Activated naive CD8-positive, alpha-beta T cell treated with anti-CD3 and anti-CD28 coated beads for 36 hours (primary cell): ENCODE measurements at regions not wholly inside any gene's neighbourhood (a gene's known extent, or its start where the extent isn't known, plus 50 kb on each side); places are given as distances from the start of the nearest gene placed in this dataset.

ENCODE experiments used
- DNase-seq: peaks from one replicate; pipeline ENCODE4 v3.0.0; 2021
- H3K27ac Mint-ChIP-seq: one replicate; pipeline ENCODE4 v1.8.0; 2022; ENCODE audit warnings: mild to moderate bottlenecking, moderate library complexity, mixed read lengths
- H3K27me3 Mint-ChIP-seq: one replicate; pipeline ENCODE4 v1.8.0; 2022; ENCODE audit warnings: mild to moderate bottlenecking, mixed read lengths
- H3K36me3 Mint-ChIP-seq: one replicate; pipeline ENCODE4 v1.8.0; 2021; ENCODE audit warnings: mild to moderate bottlenecking, mixed read lengths
- H3K4me1 Mint-ChIP-seq: one replicate; pipeline ENCODE4 v1.8.0; 2021; ENCODE audit warnings: mixed read lengths
- H3K4me3 Mint-ChIP-seq: one replicate; pipeline ENCODE4 v1.8.0; 2022; ENCODE audit warnings: mild to moderate bottlenecking, moderate library complexity, mixed read lengths
- H3K9me3 Mint-ChIP-seq: one replicate; pipeline ENCODE4 v1.8.0; 2022; ENCODE audit warnings: mixed read lengths

DNA sequence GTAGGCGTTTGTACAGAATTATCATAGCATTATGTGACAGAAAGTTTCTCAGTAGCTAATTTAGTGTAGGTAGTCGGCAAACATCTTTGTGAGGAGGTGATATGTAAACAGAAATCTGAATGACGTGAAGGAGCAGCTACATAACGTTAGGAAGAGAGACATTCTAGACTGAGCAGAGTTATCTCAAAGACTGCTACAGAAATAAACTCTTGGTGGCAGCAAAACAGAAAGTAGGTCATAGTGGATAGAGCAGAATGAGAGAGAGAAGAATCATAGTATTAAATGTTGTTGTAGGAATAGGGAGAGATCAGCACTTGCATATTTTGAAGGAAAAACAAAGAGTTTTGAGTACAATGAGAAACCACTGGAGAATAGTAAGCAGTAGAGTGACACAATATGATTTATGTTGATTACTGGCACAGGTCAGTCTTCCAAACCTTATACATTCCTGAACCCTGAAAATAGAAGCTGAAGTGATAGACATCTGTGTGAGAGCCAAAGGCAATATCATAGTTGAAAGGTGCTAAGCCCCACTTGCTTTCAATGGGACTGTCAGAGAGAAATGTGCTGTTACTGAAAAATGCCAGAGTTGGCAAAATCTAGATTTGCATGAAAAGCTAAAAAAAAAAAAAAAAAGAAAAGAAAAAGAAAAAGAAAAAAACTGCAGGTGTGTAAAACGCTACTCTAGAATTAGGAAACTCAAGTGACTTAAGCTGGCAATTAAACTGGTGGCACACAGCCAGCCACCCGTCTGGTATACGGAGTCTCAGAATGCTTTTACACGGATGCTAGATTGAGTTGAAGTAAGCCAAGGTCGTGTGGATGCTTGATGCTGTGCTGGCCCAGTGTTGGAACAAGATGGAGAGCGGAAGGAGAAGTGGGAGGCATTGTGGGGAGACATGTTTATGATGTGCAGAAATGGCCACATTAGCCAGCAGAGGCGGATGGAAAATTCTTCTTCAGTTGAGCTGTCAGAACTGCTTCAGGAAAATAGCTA is 750.2 kb upstream of the HS3ST1 start:
- no peaks in the 10 kb centered on the region for H3K27me3 Mint-ChIP-seq
- H3K36me3 Mint-ChIP-seq = no peaks in the 10 kb centered on the region
- H3K9me3 Mint-ChIP-seq = peaks cover 3% of the 10 kb centered on the region

DNA sequence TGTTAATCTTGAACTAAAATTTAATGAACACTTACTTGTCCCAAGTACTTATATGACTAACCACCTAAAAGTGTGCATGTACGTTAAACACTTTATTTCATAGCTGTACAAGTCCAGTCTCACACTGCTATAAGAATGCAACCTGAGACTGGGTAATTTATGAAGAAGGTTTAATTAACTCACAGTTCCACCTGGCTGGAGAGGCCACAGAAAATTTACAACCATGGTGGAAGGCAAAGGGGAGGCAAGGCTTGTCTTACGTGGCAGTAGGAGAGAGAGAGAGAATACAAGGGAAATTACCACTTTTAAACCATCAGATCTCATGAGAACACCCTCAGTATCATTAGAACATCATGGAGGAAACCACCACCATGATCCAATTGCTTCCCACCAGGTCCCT is 748.7 kb upstream of the HS3ST1 start:
- Mint-ChIP-seq H3K36me3 (no peaks in the 10 kb centered on the region), H3K4me3 (no peak overlapping the region), H3K9me3 (peaks cover 3% of the 10 kb centered on the region), H3K4me1 (no peaks in the 10 kb centered on the region), H3K27me3 (no peaks in the 10 kb centered on the region), H3K27ac (no peak overlapping the region)
- DNase-seq = no peak

More for the DNA sequence above, 750.2 kb upstream of the HS3ST1 start:
- Mint-ChIP-seq H3K4me3 (no peak overlapping the region), H3K4me1 (no peaks in the 10 kb centered on the region), H3K27ac (no peak overlapping the region)
- no peak for DNase-seq

DNA sequence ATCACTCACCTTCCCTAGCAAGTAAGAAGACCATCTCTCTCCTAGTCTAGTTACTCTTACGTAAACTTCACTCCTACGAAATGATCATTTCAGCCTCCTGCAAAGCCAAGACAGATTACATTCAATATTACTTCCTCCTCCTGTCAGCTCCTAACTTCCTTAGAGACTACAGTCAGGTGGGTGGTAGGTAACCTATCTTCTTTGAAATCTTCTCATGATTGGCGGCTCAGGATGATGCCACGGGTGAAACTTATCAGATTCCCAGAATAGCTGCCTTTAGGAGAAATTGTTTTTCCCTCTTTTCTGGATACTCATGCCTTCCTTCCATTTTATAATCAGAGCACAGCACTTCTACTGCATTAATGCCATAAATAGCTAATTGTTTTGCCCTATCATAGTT is 744.8 kb upstream of the HS3ST1 start:
- Mint-ChIP-seq H3K27ac (no peak overlapping the region), H3K36me3 (no peaks in the 10 kb centered on the region), H3K27me3 (no peaks in the 10 kb centered on the region), H3K9me3 (no peaks in the 10 kb centered on the region), H3K4me3 (no peak overlapping the region), H3K4me1 (no peaks in the 10 kb centered on the region)
- no peak for DNase-seq

DNA sequence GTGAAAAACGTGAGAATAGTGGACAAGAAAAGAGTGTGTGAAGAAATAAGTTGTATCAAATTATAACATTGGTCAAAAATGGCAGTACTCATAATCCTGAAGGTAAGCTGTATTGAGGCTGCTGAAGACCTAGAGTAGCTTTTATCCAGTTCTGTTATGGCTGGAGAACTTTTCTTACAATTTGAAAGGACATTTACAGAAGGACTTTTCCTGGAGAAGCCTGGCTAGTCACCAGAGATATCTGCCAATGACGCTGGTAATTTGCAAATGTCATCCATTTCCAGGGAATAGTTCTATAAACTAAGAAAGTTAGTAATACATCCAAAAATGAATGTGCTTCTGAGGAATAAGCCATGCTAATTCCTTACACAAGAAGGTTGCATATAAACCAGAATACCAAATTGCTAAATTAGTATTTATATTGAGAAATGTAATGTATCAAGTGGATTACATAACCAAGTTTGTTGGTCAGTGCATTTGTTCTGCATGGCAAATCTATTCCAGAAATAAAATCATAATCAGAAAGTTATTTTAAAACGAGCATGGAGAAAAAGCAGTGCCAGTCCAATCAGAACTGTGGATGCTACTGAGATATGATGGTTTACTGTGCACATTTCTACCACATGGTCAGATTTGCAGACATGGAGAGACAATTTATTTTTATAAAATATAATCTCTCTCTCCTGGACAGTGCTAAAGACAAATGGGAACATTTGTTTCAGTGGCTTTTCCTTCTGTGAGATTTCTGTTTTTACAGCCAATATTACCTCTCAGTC is 743.7 kb upstream of the HS3ST1 start:
- H3K27me3 Mint-ChIP-seq = no peaks in the 10 kb centered on the region
- DNase-seq = no peak
- H3K4me3 Mint-ChIP-seq = no peak overlapping the region
- no peaks in the 10 kb centered on the region for H3K36me3 Mint-ChIP-seq
- H3K4me1 Mint-ChIP-seq = no peaks in the 10 kb centered on the region
- H3K27ac Mint-ChIP-seq = no peak overlapping the region
- no peaks in the 10 kb centered on the region for H3K9me3 Mint-ChIP-seq

DNA sequence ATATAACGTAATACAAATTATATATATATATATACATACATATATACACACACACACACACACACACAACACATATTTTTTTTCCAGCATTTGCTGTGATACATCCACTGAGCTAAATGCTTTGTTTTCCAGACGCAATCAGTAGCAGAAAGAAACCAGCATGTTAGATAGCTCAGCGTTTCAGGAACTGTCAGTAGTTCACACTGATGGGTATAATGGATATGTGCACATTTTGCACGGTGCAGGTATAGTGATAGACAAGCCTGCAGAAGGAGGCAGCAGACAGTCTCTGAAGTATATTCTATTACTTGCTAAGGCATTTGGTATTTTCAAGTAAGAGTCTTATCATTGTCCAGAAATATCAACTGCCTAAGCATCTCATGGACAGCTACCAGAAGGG is 741.6 kb upstream of the HS3ST1 start:
- Mint-ChIP-seq H3K4me3 (no peak overlapping the region), H3K9me3 (no peaks in the 10 kb centered on the region), H3K27me3 (no peaks in the 10 kb centered on the region), H3K36me3 (no peaks in the 10 kb centered on the region), H3K27ac (no peak overlapping the region), H3K4me1 (no peaks in the 10 kb centered on the region)
- no peak for DNase-seq

DNA sequence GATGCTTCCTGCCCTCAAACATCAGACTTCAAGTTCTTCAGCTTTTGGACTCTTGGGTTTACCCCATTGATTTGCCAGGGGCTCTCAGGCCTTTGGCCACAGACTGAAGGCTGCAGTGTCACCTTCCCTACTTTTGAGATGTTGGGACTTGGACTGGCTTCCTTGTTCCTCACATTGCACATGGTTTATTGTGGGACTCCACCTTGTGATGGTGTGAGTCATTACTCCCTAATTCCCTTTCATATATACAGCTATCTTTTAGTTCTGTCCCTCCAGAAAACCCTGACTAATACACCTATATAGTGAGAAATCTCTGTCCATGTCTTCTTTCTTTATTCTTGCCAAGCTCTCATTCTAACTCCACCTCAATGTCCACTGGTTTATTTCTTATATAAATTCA is 736.9 kb upstream of the HS3ST1 start:
- no peaks in the 10 kb centered on the region for H3K4me1 Mint-ChIP-seq
- H3K27me3 Mint-ChIP-seq = no peaks in the 10 kb centered on the region
- no peak overlapping the region for H3K27ac Mint-ChIP-seq
- H3K4me3 Mint-ChIP-seq = no peak overlapping the region
- no peaks in the 10 kb centered on the region for H3K9me3 Mint-ChIP-seq
- no peaks in the 10 kb centered on the region for H3K36me3 Mint-ChIP-seq
- no peak for DNase-seq

DNA sequence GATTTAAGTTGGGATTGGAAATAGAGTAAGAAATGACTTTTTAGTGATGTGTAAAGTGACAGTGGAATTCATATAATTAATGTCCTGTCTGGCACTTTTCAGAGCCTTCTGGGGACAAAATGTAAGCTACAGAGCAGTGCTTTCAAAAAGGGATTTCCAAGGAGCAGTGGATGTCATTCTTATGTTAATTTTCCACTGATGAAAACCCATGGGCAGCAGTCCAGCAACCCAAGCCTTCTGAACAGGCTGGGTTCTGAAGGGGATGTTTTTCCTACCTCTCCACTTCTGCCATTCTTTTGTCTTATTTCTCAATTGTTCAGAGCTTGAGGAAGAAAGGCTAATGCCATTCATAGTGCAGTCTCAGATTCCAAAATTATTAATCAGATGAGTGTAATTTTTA is 717.6 kb upstream of the HS3ST1 start:
- Mint-ChIP-seq H3K36me3 (no peaks in the 10 kb centered on the region), H3K27me3 (no peaks in the 10 kb centered on the region), H3K9me3 (peaks cover 5% of the 10 kb centered on the region), H3K4me3 (no peak overlapping the region), H3K4me1 (no peaks in the 10 kb centered on the region), H3K27ac (no peak overlapping the region)
- DNase-seq = no peak

DNA sequence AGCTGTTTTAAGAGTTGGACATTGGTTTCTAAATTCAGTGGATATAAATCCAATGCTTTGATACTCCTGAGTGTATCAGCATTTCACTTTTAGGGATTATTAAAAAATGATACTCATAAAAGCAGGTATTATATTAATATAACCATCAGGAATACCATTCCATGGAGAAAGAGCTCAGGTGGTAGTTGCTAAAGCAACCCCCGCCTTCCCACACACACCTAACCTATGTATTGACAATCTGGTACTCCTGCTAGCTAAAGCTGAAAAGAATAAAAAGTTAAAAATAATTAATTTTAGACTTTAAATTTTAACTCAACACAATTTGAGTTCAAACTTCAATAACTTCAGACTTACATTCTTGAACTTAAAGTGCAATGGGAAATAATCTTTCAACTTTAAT is 717.1 kb upstream of the HS3ST1 start:
- Mint-ChIP-seq H3K4me3 (no peak overlapping the region), H3K36me3 (no peaks in the 10 kb centered on the region), H3K27ac (no peak overlapping the region), H3K4me1 (no peaks in the 10 kb centered on the region), H3K27me3 (no peaks in the 10 kb centered on the region), H3K9me3 (peaks cover 5% of the 10 kb centered on the region)
- DNase-seq = no peak

DNA sequence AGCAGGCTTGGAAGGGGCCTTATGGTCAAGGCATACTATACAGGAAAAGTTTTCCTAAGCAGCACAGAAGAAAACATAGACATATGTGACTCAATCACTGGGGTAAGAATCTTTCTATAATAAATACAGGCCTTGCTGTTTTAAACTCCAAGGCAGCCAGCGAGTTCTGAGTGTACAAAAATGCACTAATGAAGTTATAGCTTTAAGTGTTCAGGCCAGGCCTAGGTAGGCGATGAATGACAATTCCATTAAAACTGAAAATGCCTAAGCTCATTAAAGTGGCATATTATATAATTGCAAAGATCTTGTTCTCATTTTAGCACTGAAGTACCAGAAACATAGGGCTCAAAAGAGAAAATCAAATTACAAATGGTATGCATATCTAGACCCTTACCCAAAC is 716.4 kb upstream of the HS3ST1 start:
- Mint-ChIP-seq H3K4me3 (no peak overlapping the region), H3K36me3 (no peaks in the 10 kb centered on the region), H3K4me1 (no peaks in the 10 kb centered on the region), H3K9me3 (peaks cover 5% of the 10 kb centered on the region), H3K27me3 (no peaks in the 10 kb centered on the region), H3K27ac (no peak overlapping the region)
- DNase-seq = no peak

DNA sequence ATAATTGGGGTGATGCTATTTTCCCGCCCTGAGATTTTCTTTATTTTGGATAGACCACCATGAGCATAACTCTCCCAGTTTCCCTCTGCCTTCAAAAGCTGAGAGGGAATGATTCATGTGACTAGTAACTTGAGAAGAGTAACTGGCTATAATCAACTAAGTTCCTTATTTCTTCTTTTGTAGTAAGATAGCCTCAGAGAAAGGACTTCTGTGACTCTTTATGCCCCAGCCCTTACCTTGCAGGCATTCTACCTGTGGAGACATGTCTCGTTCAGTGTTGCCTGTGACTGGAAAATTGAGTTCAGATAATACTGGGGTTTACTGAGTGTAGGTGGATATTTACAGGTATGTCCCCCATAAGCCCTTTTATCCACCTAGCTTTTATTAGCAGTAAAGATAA is 715.4 kb upstream of the HS3ST1 start:
- H3K9me3 Mint-ChIP-seq = peaks cover 2% of the 10 kb centered on the region
- H3K27me3 Mint-ChIP-seq = no peaks in the 10 kb centered on the region
- no peak overlapping the region for H3K4me3 Mint-ChIP-seq

DNA sequence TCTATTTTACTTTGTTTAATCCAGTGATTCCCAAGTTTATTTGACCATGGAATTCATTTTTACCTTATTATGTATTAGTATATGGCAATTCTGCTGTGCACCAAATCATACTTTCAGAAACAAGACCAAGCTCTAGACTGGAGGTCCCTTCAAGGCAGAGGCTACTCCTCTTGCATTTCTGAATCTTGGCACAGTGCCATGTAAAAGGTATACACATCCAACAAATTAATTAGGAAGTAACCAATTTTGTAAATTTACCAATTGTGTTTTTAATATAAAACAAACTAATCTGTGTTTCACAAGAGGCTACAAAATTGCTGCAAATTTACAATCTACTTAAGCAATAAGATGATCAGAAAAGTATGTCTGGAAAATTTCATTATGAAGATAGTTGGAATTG is 712.2 kb upstream of the HS3ST1 start:
- H3K36me3 Mint-ChIP-seq = no peaks in the 10 kb centered on the region
- H3K4me3 Mint-ChIP-seq = no peak overlapping the region
- no peak overlapping the region for H3K27ac Mint-ChIP-seq
- DNase-seq = no peak
- no peaks in the 10 kb centered on the region for H3K27me3 Mint-ChIP-seq
- peaks cover 6% of the 10 kb centered on the region for H3K9me3 Mint-ChIP-seq
- H3K4me1 Mint-ChIP-seq = no peaks in the 10 kb centered on the region

More for the DNA sequence above, 715.4 kb upstream of the HS3ST1 start:
- H3K36me3 Mint-ChIP-seq = no peaks in the 10 kb centered on the region
- no peak overlapping the region for H3K27ac Mint-ChIP-seq
- no peak for DNase-seq
- no peaks in the 10 kb centered on the region for H3K4me1 Mint-ChIP-seq

DNA sequence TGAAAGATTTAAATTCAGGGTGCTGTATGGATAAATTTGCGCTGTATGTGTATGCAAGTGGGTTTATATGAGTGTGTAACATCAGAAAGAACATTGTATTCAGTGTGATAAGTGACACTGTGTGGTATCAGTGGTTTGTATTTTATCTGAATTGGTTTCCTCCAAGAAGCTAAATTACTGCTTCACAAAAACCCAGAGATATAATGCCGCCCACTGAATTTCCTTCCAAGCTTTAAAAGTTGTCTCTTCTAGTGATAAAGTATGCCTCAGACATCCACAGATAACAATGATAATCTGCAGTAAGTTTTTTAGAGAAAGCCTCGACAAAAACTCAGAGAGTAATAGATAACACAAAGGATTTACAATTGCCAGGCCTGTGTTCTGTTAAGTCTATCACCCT is 710.6 kb upstream of the HS3ST1 start:
- H3K36me3 Mint-ChIP-seq = no peaks in the 10 kb centered on the region
- no peak overlapping the region for H3K27ac Mint-ChIP-seq
- H3K27me3 Mint-ChIP-seq = no peaks in the 10 kb centered on the region
- no peak overlapping the region for H3K4me3 Mint-ChIP-seq
- no peak for DNase-seq
- peaks cover 3% of the 10 kb centered on the region for H3K9me3 Mint-ChIP-seq
- no peaks in the 10 kb centered on the region for H3K4me1 Mint-ChIP-seq

DNA sequence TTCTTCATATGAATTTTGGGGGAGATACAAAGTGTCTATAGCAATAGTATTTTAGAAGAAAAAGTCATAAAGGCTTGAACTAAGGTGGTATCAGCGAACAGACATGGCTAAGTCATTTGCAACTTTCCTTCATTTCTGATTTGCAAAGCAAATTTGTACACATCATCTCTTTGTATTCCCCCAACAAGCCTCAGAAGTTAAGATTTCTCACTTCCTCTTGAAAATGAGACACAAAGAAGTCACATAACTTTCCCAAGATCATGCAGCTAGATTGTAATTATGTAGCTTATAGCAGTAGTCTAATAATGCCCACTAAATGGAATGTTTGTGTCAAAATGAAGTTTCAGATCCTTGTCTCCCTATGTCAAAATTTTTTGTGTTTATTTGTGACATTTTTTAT is 709.8 kb upstream of the HS3ST1 start:
- H3K36me3 Mint-ChIP-seq = no peaks in the 10 kb centered on the region
- H3K9me3 Mint-ChIP-seq = peaks cover 4% of the 10 kb centered on the region
- no peak overlapping the region for H3K27ac Mint-ChIP-seq
- no peak for DNase-seq
- H3K4me1 Mint-ChIP-seq = no peaks in the 10 kb centered on the region
- H3K4me3 Mint-ChIP-seq = no peak overlapping the region
- H3K27me3 Mint-ChIP-seq = no peaks in the 10 kb centered on the region

DNA sequence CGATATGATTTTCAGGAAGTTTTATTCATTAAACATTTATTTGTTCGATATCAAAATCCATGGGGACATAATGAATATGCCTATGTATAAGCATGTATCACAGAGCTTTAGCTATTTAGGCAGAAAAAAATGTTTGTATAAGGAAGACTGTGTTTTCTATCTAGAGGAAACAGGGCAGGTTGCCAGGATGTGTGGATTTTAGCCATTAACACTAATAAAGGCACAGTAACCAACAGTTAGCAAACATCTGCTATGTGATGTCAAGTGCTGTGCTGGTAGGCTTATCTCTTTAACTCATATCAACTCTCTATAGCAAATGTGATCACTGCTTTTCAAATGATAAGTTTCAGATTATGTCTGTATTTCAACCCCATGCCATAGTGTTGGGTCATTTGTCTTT is 708.9 kb upstream of the HS3ST1 start:
- no peak overlapping the region for H3K4me3 Mint-ChIP-seq
- peaks cover 8% of the 10 kb centered on the region for H3K9me3 Mint-ChIP-seq
- H3K4me1 Mint-ChIP-seq = no peaks in the 10 kb centered on the region
- no peaks in the 10 kb centered on the region for H3K27me3 Mint-ChIP-seq
- no peaks in the 10 kb centered on the region for H3K36me3 Mint-ChIP-seq
- H3K27ac Mint-ChIP-seq = no peak overlapping the region
- no peak for DNase-seq

DNA sequence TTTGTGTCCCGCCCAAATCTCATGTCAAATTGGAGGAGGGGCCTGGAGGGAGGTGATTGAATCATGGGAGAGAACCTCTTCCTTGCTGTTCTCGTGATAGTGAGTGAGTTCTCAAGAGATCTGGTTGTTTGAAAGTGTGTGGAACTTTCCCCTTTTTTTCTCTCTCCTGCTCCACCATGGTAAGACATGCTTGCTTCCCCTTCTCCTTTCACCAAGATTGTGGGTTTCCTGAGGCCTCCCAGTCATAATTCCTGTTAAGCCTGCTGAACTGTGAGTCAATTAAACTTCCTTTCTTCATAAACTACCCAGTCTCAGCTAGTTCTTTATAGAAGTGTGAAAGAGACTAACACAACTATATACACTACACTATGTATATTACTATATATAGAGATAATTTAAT is 697.8 kb upstream of the HS3ST1 start:
- no peak overlapping the region for H3K4me3 Mint-ChIP-seq
- no peak for DNase-seq
- no peak overlapping the region for H3K27ac Mint-ChIP-seq
- peaks cover 1% of the 10 kb centered on the region for H3K36me3 Mint-ChIP-seq
- H3K9me3 Mint-ChIP-seq = peaks cover 5% of the 10 kb centered on the region
- H3K4me1 Mint-ChIP-seq = no peaks in the 10 kb centered on the region
- H3K27me3 Mint-ChIP-seq = no peaks in the 10 kb centered on the region
